Kidney capillary endothelial cell (primary cell): ENCODE measurements at regions not wholly inside any gene's neighbourhood (a gene's known extent, or its start where the extent isn't known, plus 50 kb on each side); places are given as distances from the start of the nearest gene placed in this dataset.
A peak's percentile ranks its signal among the peaks of the same experiment; 100 is the strongest.
"Not testable (repeated sequence)": the region's sequence is repeated elsewhere in the genome, so short reads cannot be mapped to it uniquely, and the experiment has no call there.

ENCODE experiments used
- DNase-seq: peaks from one replicate; pipeline ENCODE4 v3.0.0-alpha.2; 2018; ENCODE audit warnings: low spot score

- DNase-seq: no peak
These were observed 329.7 kb upstream of the RGS6 start for GRCh38 chr14:71602524-71602923.

GRCh38 chr14:71604231-71604630 is 328.0 kb upstream of the RGS6 start:
- DNase-seq: no peak

- no peak for DNase-seq
These were observed 326.2 kb upstream of the RGS6 start for GRCh38 chr14:71606064-71606463.

- no peak for DNase-seq
These were observed 325.7 kb upstream of the RGS6 start for GRCh38 chr14:71606575-71606974.

GRCh38 chr14:71607056-71607455 is 325.2 kb upstream of the RGS6 start:
- no peak for DNase-seq

- no peak for DNase-seq
These were observed 322.1 kb upstream of the RGS6 start for GRCh38 chr14:71610149-71610548.

GRCh38 chr14:71610797-71611196 is 321.4 kb upstream of the RGS6 start:
- no peak for DNase-seq

GRCh38 chr14:71613168-71613567 is 319.1 kb upstream of the RGS6 start:
- DNase-seq: no peak

GRCh38 chr14:71616013-71616412 is 316.2 kb upstream of the RGS6 start:
- DNase-seq: no peak

GRCh38 chr14:71618047-71618446 is 314.2 kb upstream of the RGS6 start:
- no peak for DNase-seq

- DNase-seq: no peak
These were observed 313.5 kb upstream of the RGS6 start for GRCh38 chr14:71618716-71619115.

- DNase-seq: no peak
These were observed 312.8 kb upstream of the RGS6 start for GRCh38 chr14:71619472-71619871.

- peak; percentile 55 for DNase-seq
These were observed 311.8 kb upstream of the RGS6 start for GRCh38 chr14:71620401-71620800.

- DNase-seq: no peak
These were observed 311.0 kb upstream of the RGS6 start for GRCh38 chr14:71621276-71621675.

- DNase-seq: no peak
These were observed 310.1 kb upstream of the RGS6 start for GRCh38 chr14:71621980-71622605.

GRCh38 chr14:71623939-71624338 is 308.3 kb upstream of the RGS6 start:
- no peak for DNase-seq

- no peak for DNase-seq
These were observed 307.1 kb upstream of the RGS6 start for GRCh38 chr14:71625175-71625574.

GRCh38 chr14:71625891-71626701 is 306.1 kb upstream of the RGS6 start:
- no peak for DNase-seq

GRCh38 chr14:71628433-71628832 is 303.8 kb upstream of the RGS6 start:
- DNase-seq: no peak

- no peak for DNase-seq
These were observed 303.0 kb upstream of the RGS6 start for GRCh38 chr14:71629250-71629649.

GRCh38 chr14:71629765-71630492 is 302.3 kb upstream of the RGS6 start:
- DNase-seq: no peak

GRCh38 chr14:71631030-71631429 is 301.2 kb upstream of the RGS6 start:
- DNase-seq: not testable (repeated sequence)

- DNase-seq: no peak
These were observed 299.7 kb upstream of the RGS6 start for GRCh38 chr14:71632440-71632946.
